HEK293 (cell line): ENCODE measurements at regions not wholly inside any gene's neighbourhood (a gene's known extent, or its start where the extent isn't known, plus 50 kb on each side); places are given as distances from the start of the nearest gene placed in this dataset.

Experiments
- CTCF ChIA-PET: fragments of 350-600 bp; formaldehyde crosslinking; extraction: SDS; loops from one replicate; lab custom pipeline; 2021; ENCODE audit warnings: antibody characterized with exemption; lab: Yijun Ruan, JAX
- POLR2A ChIA-PET: fragments of 300-600 bp; formaldehyde crosslinking; extraction: SDS; loops from one replicate; lab custom pipeline; 2020; ENCODE audit warnings: antibody characterized with exemption, inconsistent platforms; lab: Yijun Ruan, JAX
- H3K27ac ChIP-seq: fragments of 200-500 bp; sonication (Bioruptor generic); 2 replicates; pipeline ENCODE4 v1.5.1; 2014; ENCODE audit warnings: low read depth, low read length, control low read depth, inconsistent platforms; ENCODE audit errors: extremely low read depth
- H3K36me3 ChIP-seq, 2 experiments: fragments of 200-500 bp in 1 of 2; sonication (Bioruptor generic) in 1 of 2; 1 replicate in 1 of 2; 2 replicates in 1 of 2; pipeline ENCODE4 v1.5.1; 2014 to 2017; ENCODE audit warnings: inconsistent platforms in 2 of 2, low read length in 2 of 2; ENCODE audit not compliant: control insufficient read depth in 2 of 2, insufficient read depth in 1 of 2
- H3K4me1 ChIP-seq: fragments of 200-500 bp; sonication (Bioruptor generic); 2 replicates; pipeline ENCODE4 v1.5.1; 2014; ENCODE audit warnings: mild to moderate bottlenecking, low read length, inconsistent platforms; ENCODE audit not compliant: control insufficient read depth, insufficient read depth
- H3K4me3 ChIP-seq: 2 replicates; pipeline ENCODE4 v1.5.1; 2011; ENCODE audit warnings: low read depth, mild to moderate bottlenecking, control low read depth, low read length, moderate library complexity
- H3K9me3 ChIP-seq: fragments of 200-500 bp; sonication (Bioruptor generic); 2 replicates; pipeline ENCODE4 v1.5.1; 2014; ENCODE audit warnings: low read depth, low read length, inconsistent platforms; ENCODE audit not compliant: control insufficient read depth, insufficient read depth
- HOXC10 ChIP-seq: sonication (generic); formaldehyde crosslinking; IDR thresholded peaks from 2 replicates; pipeline ENCODE4 v1.8.1; 2023; ENCODE audit warnings: mild to moderate bottlenecking, missing genetic modification reagents
- KLF16 ChIP-seq: fragments of 450-650 bp; formaldehyde crosslinking; IDR thresholded peaks from 2 replicates; pipeline ENCODE4 v1.5.1; 2017; ENCODE audit warnings: missing biosample characterization, missing genetic modification characterization
- KLF7 ChIP-seq: fragments of 450-650 bp; formaldehyde crosslinking; IDR thresholded peaks from 2 replicates; pipeline ENCODE4 v1.5.1; 2016; ENCODE audit warnings: missing biosample characterization, missing genetic modification characterization, borderline replicate concordance
- ZFHX2 ChIP-seq: fragments of 450-650 bp; formaldehyde crosslinking; conservative IDR thresholded peaks from 2 replicates; pipeline ENCODE4 v1.5.1; 2016; ENCODE audit warnings: missing biosample characterization, missing genetic modification characterization
- ZFP3 ChIP-seq: fragments of 450-650 bp; formaldehyde crosslinking; IDR thresholded peaks from 2 replicates; pipeline ENCODE4 v1.5.1; 2016; ENCODE audit warnings: low read depth, missing biosample characterization, missing genetic modification characterization
- ZNF132 ChIP-seq: fragments of 450-650 bp; formaldehyde crosslinking; IDR thresholded peaks from 2 replicates; pipeline ENCODE4 v1.5.1; 2017; ENCODE audit warnings: missing biosample characterization, missing genetic modification characterization, borderline replicate concordance
- ZNF138 ChIP-seq: fragments of 450-650 bp; formaldehyde crosslinking; IDR thresholded peaks from 2 replicates; pipeline ENCODE4 v1.5.1; 2016; ENCODE audit warnings: missing biosample characterization, missing genetic modification characterization, borderline replicate concordance
- ZNF157 ChIP-seq: fragments of 450-650 bp; formaldehyde crosslinking; IDR thresholded peaks from 2 replicates; pipeline ENCODE4 v1.5.1; 2016; ENCODE audit warnings: missing biosample characterization, missing genetic modification characterization
- ZNF214 ChIP-seq: fragments of 450-650 bp; formaldehyde crosslinking; IDR thresholded peaks from 2 replicates; pipeline ENCODE4 v1.5.1; 2017; ENCODE audit warnings: missing biosample characterization, mild to moderate bottlenecking, missing genetic modification characterization, borderline replicate concordance
- ZNF266 ChIP-seq: fragments of 450-650 bp; formaldehyde crosslinking; IDR thresholded peaks from 2 replicates; pipeline ENCODE4 v1.5.1; 2016; ENCODE audit warnings: missing biosample characterization, missing genetic modification characterization, low read depth
- ZNF341 ChIP-seq: fragments of 450-650 bp; formaldehyde crosslinking; IDR thresholded peaks from 2 replicates; pipeline ENCODE4; 2016; ENCODE audit warnings: low read depth, missing biosample characterization, missing genetic modification characterization
- ZNF350 ChIP-seq: fragments of 450-650 bp; formaldehyde crosslinking; IDR thresholded peaks from 2 replicates; pipeline ENCODE4 v1.5.0; 2017; ENCODE audit warnings: missing biosample characterization, mild to moderate bottlenecking, missing genetic modification characterization
- ZNF354C ChIP-seq: fragments of 450-650 bp; formaldehyde crosslinking; IDR thresholded peaks from 2 replicates; pipeline ENCODE4 v1.5.1; 2016; ENCODE audit warnings: missing biosample characterization, missing genetic modification characterization, low read depth, borderline replicate concordance
- ZNF366 ChIP-seq: fragments of 450-650 bp; formaldehyde crosslinking; conservative IDR thresholded peaks from 2 replicates; pipeline ENCODE4 v1.5.1; 2016; ENCODE audit warnings: missing biosample characterization, missing genetic modification characterization
- ZNF394 ChIP-seq: fragments of 450-650 bp; formaldehyde crosslinking; IDR thresholded peaks from 2 replicates; pipeline ENCODE4 v1.5.1; 2016; ENCODE audit warnings: missing biosample characterization, missing genetic modification characterization, mild to moderate bottlenecking, moderate library complexity, borderline replicate concordance
- ZNF501 ChIP-seq: fragments of 450-650 bp; formaldehyde crosslinking; IDR thresholded peaks from 2 replicates; pipeline ENCODE4 v1.5.1; 2016; ENCODE audit warnings: missing biosample characterization, missing genetic modification characterization
- ZNF658 ChIP-seq: fragments of 450-650 bp; formaldehyde crosslinking; IDR thresholded peaks from 2 replicates; pipeline ENCODE4; 2016; ENCODE audit warnings: missing biosample characterization, missing genetic modification characterization
- ZNF677 ChIP-seq: fragments of 450-650 bp; IDR thresholded peaks from 2 replicates; pipeline ENCODE4 v1.5.0; 2018; ENCODE audit warnings: missing biosample characterization, mild to moderate bottlenecking, missing genetic modification characterization, moderate library complexity
- ZSCAN23 ChIP-seq: fragments of 450-650 bp; formaldehyde crosslinking; IDR thresholded peaks from 2 replicates; pipeline ENCODE4 v1.5.1; 2016; ENCODE audit warnings: missing biosample characterization, missing genetic modification characterization
- TF ChIP-seq, protein P1 (sequence below): fragments of 450-650 bp; formaldehyde crosslinking; IDR thresholded peaks from 2 replicates; pipeline ENCODE4 v1.5.1; 2016; ENCODE audit warnings: missing biosample characterization, missing genetic modification characterization
- TF ChIP-seq, protein P2 (sequence below): fragments of 450-650 bp; formaldehyde crosslinking; IDR thresholded peaks from 2 replicates; pipeline ENCODE4 v1.5.1; 2016; ENCODE audit warnings: missing biosample characterization, missing genetic modification characterization, low read depth
- TF ChIP-seq, protein P3 (sequence below): fragments of 450-650 bp; formaldehyde crosslinking; IDR thresholded peaks from 2 replicates; pipeline ENCODE4 v1.5.1; 2016; ENCODE audit warnings: missing biosample characterization, missing genetic modification characterization
- TF ChIP-seq, protein P4 (sequence below): fragments of 450-650 bp; formaldehyde crosslinking; IDR thresholded peaks from 2 replicates; pipeline ENCODE4 v1.5.1; 2017; ENCODE audit warnings: missing biosample characterization, missing genetic modification characterization
- TF ChIP-seq, protein P5 (sequence below): fragments of 450-650 bp; formaldehyde crosslinking; IDR thresholded peaks from 2 replicates; pipeline ENCODE4 v1.5.1; 2016; ENCODE audit warnings: missing biosample characterization, missing genetic modification characterization, borderline replicate concordance
- TF ChIP-seq, protein P6 (sequence below): sonication (generic); formaldehyde crosslinking; IDR thresholded peaks from 2 replicates; pipeline ENCODE4 v1.8.1; 2022; ENCODE audit warnings: mild to moderate bottlenecking, moderate library complexity, missing genetic modification reagents

DNA sequence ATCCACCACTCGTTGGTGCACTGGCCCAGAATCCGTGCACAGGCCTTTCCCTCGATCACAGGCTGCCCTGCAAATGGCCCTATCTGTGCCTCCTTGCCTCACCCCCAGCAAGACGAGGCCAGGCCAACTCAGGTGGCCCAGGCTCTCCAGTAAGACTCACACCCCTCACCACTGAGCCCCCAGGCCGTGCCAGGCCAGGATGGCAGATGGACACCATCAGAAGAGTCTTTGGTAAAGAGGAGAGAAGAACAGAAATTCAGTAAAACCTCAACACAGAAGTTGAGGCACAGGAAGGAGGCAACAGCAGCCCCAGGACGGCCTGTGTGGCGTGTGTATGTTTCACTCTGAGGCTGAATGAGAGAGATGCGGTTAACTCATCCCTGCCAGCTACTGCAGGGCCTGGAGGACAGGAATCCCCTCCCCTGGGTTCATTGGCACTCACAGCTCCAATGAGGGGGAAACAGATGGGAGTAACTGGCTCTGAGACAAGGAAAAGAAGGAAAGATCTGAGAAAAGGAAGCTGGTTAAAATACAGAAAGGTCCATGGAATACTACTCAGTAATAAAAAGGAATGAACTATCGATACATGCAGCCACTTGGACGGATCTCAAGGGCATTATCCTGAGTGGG lies 54.1 kb upstream of the WNT11 start (continued):
- TF ChIP-seq ZFP3 (tag by site-specific recombination) (no peak), ZNF366 (no peak), ZNF501 (tag by site-specific recombination) (no peak)
- TF ChIP-seq, all 188 proteins: peak for 0

DNA sequence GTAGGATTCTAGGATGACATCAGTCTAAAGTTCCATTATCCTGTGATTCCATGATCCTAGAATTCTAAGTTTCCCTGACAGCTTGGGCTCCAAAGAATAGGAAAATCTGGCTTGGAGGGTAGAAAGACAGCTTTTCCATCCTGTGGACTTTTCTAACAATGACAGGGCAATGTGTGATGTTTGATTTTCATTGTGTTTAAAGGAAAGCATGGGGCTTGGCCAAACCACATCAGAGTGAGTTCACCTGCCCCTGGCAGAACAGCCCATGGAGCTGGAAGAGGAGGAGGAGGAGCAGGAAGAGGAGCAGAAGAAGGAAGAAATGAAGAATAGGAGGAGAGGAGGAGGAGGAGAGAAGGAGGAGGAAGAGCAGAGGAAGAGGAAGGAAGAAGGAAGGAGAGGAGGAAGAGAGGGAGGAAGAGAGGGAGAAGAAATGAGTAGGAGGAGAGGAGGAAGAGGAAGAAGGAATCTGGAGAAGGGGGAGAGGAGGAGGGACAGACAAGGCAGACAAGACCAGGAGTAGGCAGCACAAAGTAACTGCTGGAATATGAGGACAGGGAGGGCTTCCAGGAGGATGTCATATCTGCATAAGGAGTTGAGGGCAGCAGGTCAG lies 53.1 kb upstream of the WNT11 start:
- POLR2A ChIA-PET: no interaction called here
- no peak for TF ChIP-seq ZSCAN23 (tag by site-specific recombination)
- peak; percentile 45; the same call in 1 of the 2 replicates for TF ChIP-seq ZFHX2 (tag by site-specific recombination)
- TF ChIP-seq, protein P1, sequence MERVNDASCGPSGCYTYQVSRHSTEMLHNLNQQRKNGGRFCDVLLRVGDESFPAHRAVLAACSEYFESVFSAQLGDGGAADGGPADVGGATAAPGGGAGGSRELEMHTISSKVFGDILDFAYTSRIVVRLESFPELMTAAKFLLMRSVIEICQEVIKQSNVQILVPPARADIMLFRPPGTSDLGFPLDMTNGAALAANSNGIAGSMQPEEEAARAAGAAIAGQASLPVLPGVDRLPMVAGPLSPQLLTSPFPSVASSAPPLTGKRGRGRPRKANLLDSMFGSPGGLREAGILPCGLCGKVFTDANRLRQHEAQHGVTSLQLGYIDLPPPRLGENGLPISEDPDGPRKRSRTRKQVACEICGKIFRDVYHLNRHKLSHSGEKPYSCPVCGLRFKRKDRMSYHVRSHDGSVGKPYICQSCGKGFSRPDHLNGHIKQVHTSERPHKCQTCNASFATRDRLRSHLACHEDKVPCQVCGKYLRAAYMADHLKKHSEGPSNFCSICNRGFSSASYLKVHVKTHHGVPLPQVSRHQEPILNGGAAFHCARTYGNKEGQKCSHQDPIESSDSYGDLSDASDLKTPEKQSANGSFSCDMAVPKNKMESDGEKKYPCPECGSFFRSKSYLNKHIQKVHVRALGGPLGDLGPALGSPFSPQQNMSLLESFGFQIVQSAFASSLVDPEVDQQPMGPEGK: no peak
- TF ChIP-seq, protein P2, sequence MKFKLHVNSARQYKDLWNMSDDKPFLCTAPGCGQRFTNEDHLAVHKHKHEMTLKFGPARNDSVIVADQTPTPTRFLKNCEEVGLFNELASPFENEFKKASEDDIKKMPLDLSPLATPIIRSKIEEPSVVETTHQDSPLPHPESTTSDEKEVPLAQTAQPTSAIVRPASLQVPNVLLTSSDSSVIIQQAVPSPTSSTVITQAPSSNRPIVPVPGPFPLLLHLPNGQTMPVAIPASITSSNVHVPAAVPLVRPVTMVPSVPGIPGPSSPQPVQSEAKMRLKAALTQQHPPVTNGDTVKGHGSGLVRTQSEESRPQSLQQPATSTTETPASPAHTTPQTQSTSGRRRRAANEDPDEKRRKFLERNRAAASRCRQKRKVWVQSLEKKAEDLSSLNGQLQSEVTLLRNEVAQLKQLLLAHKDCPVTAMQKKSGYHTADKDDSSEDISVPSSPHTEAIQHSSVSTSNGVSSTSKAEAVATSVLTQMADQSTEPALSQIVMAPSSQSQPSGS (tag by site-specific recombination): no peak
- no peak for TF ChIP-seq ZNF214 (tag by site-specific recombination)
- no peak for TF ChIP-seq ZNF157
- TF ChIP-seq KLF16: no peak
- no peak for TF ChIP-seq ZNF341 (tag by site-specific recombination)
- TF ChIP-seq ZNF677: no peak
- TF ChIP-seq, protein P3, sequence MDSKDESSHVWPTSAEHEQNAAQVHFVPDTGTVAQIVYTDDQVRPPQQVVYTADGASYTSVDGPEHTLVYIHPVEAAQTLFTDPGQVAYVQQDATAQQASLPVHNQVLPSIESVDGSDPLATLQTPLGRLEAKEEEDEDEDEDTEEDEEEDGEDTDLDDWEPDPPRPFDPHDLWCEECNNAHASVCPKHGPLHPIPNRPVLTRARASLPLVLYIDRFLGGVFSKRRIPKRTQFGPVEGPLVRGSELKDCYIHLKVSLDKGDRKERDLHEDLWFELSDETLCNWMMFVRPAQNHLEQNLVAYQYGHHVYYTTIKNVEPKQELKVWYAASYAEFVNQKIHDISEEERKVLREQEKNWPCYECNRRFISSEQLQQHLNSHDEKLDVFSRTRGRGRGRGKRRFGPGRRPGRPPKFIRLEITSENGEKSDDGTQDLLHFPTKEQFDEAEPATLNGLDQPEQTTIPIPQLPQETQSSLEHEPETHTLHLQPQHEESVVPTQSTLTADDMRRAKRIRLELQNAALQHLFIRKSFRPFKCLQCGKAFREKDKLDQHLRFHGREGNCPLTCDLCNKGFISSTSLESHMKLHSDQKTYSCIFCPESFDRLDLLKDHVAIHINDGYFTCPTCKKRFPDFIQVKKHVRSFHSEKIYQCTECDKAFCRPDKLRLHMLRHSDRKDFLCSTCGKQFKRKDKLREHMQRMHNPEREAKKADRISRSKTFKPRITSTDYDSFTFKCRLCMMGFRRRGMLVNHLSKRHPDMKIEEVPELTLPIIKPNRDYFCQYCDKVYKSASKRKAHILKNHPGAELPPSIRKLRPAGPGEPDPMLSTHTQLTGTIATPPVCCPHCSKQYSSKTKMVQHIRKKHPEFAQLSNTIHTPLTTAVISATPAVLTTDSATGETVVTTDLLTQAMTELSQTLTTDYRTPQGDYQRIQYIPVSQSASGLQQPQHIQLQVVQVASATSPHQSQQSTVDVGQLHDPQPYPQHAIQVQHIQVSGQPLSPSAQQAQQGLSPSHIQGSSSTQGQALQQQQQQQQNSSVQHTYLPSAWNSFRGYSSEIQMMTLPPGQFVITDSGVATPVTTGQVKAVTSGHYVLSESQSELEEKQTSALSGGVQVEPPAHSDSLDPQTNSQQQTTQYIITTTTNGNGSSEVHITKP (tag by site-specific recombination): no peak
- no peak for TF ChIP-seq ZNF266 (tag by site-specific recombination)
- no peak for TF ChIP-seq ZNF354C
- TF ChIP-seq, protein P4, sequence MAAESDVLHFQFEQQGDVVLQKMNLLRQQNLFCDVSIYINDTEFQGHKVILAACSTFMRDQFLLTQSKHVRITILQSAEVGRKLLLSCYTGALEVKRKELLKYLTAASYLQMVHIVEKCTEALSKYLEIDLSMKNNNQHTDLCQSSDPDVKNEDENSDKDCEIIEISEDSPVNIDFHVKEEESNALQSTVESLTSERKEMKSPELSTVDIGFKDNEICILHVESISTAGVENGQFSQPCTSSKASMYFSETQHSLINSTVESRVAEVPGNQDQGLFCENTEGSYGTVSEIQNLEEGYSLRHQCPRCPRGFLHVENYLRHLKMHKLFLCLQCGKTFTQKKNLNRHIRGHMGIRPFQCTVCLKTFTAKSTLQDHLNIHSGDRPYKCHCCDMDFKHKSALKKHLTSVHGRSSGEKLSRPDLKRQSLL (tag by site-specific recombination): no peak
- TF ChIP-seq KLF7: no peak
- no peak for TF ChIP-seq ZNF394 (tag by site-specific recombination)
- no peak for TF ChIP-seq ZNF350 (tag by site-specific recombination)
- TF ChIP-seq, protein P5, sequence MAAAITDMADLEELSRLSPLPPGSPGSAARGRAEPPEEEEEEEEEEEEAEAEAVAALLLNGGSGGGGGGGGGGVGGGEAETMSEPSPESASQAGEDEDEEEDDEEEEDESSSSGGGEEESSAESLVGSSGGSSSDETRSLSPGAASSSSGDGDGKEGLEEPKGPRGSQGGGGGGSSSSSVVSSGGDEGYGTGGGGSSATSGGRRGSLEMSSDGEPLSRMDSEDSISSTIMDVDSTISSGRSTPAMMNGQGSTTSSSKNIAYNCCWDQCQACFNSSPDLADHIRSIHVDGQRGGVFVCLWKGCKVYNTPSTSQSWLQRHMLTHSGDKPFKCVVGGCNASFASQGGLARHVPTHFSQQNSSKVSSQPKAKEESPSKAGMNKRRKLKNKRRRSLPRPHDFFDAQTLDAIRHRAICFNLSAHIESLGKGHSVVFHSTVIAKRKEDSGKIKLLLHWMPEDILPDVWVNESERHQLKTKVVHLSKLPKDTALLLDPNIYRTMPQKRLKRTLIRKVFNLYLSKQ (tag by site-specific recombination): no peak
- TF ChIP-seq, protein P6, sequence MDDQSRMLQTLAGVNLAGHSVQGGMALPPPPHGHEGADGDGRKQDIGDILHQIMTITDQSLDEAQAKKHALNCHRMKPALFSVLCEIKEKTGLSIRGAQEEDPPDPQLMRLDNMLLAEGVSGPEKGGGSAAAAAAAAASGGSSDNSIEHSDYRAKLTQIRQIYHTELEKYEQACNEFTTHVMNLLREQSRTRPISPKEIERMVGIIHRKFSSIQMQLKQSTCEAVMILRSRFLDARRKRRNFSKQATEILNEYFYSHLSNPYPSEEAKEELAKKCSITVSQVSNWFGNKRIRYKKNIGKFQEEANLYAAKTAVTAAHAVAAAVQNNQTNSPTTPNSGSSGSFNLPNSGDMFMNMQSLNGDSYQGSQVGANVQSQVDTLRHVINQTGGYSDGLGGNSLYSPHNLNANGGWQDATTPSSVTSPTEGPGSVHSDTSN: no peak
- no peak for TF ChIP-seq ZNF138
- no peak for TF ChIP-seq ZNF658 (tag by site-specific recombination)
- TF ChIP-seq ZNF132 (tag by site-specific recombination): no peak
- no peak for TF ChIP-seq HOXC10 (CRISPR knock-in tag)

More for the DNA sequence above, 53.1 kb upstream of the WNT11 start:
- CTCF ChIA-PET: interaction anchor here (0.6 to 1.2 kb wide), 3 partner anchors 12 to 702 kb away, joined by 3 read pairs; no protein-coding TSS in a partner anchor
- Histone ChIP-seq H3K27ac (no peak overlapping the region), H3K9me3 (no peaks in the 10 kb centered on the region), H3K36me3 (no peaks in the 10 kb centered on the region), H3K4me3 (no peak overlapping the region), H3K4me1 (no peaks in the 10 kb centered on the region)
